CD4-positive, alpha-beta T cell treated with Interleukin-1 beta for 1 hour (primary cell): ENCODE measurements at regions not wholly inside any gene's neighbourhood (a gene's known extent, or its start where the extent isn't known, plus 50 kb on each side); places are given as distances from the start of the nearest gene placed in this dataset.

ENCODE experiments used
- DNase-seq, 2 donors: peaks; one replicate each; pipeline ENCODE4 v3.0.0-alpha.2; 2020 to 2022

GRCh38 chr18:71707400-71707799 lies 836.7 kb downstream of the CBLN2 start:
- DNase-seq = no peak

GRCh38 chr18:71689416-71690160 lies 854.6 kb downstream of the CBLN2 start:
- no peak for DNase-seq

GRCh38 chr18:71682591-71682990 lies 861.6 kb downstream of the CBLN2 start:
- no peak for DNase-seq

- no peak for DNase-seq
These were observed 866.0 kb downstream of the CBLN2 start for GRCh38 chr18:71678144-71678543.

GRCh38 chr18:71673954-71674353 lies 870.2 kb downstream of the CBLN2 start:
- DNase-seq = no peak

GRCh38 chr18:71673498-71673897 lies 870.6 kb downstream of the CBLN2 start:
- DNase-seq = no peak

GRCh38 chr18:71666481-71666880 lies 877.7 kb downstream of the CBLN2 start:
- DNase-seq = no peak

GRCh38 chr18:71665131-71665530 lies 879.0 kb downstream of the CBLN2 start:
- DNase-seq = no peak

- DNase-seq = no peak
These were observed 900.3 kb downstream of the CBLN2 start for GRCh38 chr18:71643822-71644221.

GRCh38 chr18:71630696-71631095 lies 913.4 kb downstream of the CBLN2 start:
- no peak for DNase-seq

GRCh38 chr18:71625556-71626090 lies 918.5 kb downstream of the CBLN2 start:
- DNase-seq = no peak

GRCh38 chr18:71598374-71598773 lies 945.8 kb downstream of the CBLN2 start:
- DNase-seq = no peak

GRCh38 chr18:71597219-71597618 lies 946.9 kb downstream of the CBLN2 start:
- DNase-seq = no peak

GRCh38 chr18:71583252-71583651 lies 960.9 kb downstream of the CBLN2 start:
- no peak for DNase-seq

- no peak for DNase-seq
These were observed 989.5 kb downstream of the CBLN2 start for GRCh38 chr18:71554686-71555085.

- no peak for DNase-seq
These were observed 1002.5 kb downstream of the CBLN2 start for GRCh38 chr18:71541643-71542042.

- no peak for DNase-seq
These were observed 1014.3 kb downstream of the CBLN2 start for GRCh38 chr18:71529703-71530303.

- no peak for DNase-seq
These were observed 1020.4 kb downstream of the CBLN2 start for GRCh38 chr18:71523483-71524435.

- no peak for DNase-seq
These were observed 1038.6 kb downstream of the CBLN2 start for GRCh38 chr18:71505526-71505925.

GRCh38 chr18:71503222-71503621 lies 1040.9 kb downstream of the CBLN2 start:
- DNase-seq = no peak

- no peak for DNase-seq
These were observed 1058.5 kb downstream of the CBLN2 start for GRCh38 chr18:71485611-71486010.

GRCh38 chr18:71471963-71472725 lies 1072.0 kb downstream of the CBLN2 start:
- no peak for DNase-seq

GRCh38 chr18:71456206-71456605 lies 1087.9 kb downstream of the CBLN2 start:
- no peak for DNase-seq
